ENCODE measurements at regions not wholly inside any gene's neighbourhood (a gene's known extent, or its start where the extent isn't known, plus 50 kb on each side); places are given as distances from the start of the nearest gene placed in this dataset.

- TF ChIP-seq, protein P1, sequence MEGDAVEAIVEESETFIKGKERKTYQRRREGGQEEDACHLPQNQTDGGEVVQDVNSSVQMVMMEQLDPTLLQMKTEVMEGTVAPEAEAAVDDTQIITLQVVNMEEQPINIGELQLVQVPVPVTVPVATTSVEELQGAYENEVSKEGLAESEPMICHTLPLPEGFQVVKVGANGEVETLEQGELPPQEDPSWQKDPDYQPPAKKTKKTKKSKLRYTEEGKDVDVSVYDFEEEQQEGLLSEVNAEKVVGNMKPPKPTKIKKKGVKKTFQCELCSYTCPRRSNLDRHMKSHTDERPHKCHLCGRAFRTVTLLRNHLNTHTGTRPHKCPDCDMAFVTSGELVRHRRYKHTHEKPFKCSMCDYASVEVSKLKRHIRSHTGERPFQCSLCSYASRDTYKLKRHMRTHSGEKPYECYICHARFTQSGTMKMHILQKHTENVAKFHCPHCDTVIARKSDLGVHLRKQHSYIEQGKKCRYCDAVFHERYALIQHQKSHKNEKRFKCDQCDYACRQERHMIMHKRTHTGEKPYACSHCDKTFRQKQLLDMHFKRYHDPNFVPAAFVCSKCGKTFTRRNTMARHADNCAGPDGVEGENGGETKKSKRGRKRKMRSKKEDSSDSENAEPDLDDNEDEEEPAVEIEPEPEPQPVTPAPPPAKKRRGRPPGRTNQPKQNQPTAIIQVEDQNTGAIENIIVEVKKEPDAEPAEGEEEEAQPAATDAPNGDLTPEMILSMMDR (IDR thresholded peaks at IDR 0.05) = peak; percentile 91
- TF ChIP-seq REST (IDR thresholded peaks at IDR 0.05; ENCODE audit: low read depth, low read length) (no peak), EP300 (IDR thresholded peaks at IDR 0.05; ENCODE audit: borderline replicate concordance in 1 of 2, low read depth in 1 of 2, low read length in 1 of 2) (no peak), SMC3 (IDR thresholded peaks at IDR 0.05; ENCODE audit: low read depth, low read length) (peak; percentile 69), GATA2 (CRISPR knock-in tag; IDR thresholded peaks at IDR 0.05) (no peak)
Observed at GRCh38 chr5:1641560-1642166, 117.9 kb upstream of the LPCAT1 start.
